ENCODE measurements at regions not wholly inside any gene's neighbourhood (a gene's known extent, or its start where the extent isn't known, plus 50 kb on each side); places are given as distances from the start of the nearest gene placed in this dataset.
A peak's percentile ranks its signal among the peaks of the same experiment; 100 is the strongest.

GRCh38 chr14:53523226-53523625 is 370.1 kb upstream of the DDHD1 start:
- H3K36me3 ChIP-seq (ENCODE audit: control insufficient read depth in 5 of 5, insufficient read depth in 5 of 5, low read length in 5 of 5), result no peaks in the 10 kb centered on the region
- no peaks in the 10 kb centered on the region for H3K9me3 ChIP-seq (ENCODE audit: control insufficient read depth in 5 of 5, low read length in 5 of 5)
- no peak overlapping the region for H3K9ac ChIP-seq (ENCODE audit: low read length in 5 of 5)
- H3K4me3 ChIP-seq (ENCODE audit: low read depth in 1 of 5, low read length in 5 of 5), result no peak overlapping the region
- no peak overlapping the region for H3K27ac ChIP-seq (ENCODE audit: low read depth, low read length)
- peaks cover 0 to 10% (median 5%) of the 10 kb centered on the region in 5 donors for H3K4me1 ChIP-seq (ENCODE audit: control insufficient read depth in 5 of 5, insufficient read depth in 5 of 5, low read length in 5 of 5)
- no peaks in the 10 kb centered on the region for H3K27me3 ChIP-seq (ENCODE audit: control insufficient read depth in 5 of 5, insufficient read depth in 4 of 5, low read length in 5 of 5)

- H3K4me3 ChIP-seq (ENCODE audit: low read depth in 1 of 5, low read length in 5 of 5), result no peak overlapping the region
- no peaks in the 10 kb centered on the region for H3K36me3 ChIP-seq (ENCODE audit: control insufficient read depth in 5 of 5, insufficient read depth in 5 of 5, low read length in 5 of 5)
- H3K9me3 ChIP-seq (ENCODE audit: control insufficient read depth in 5 of 5, low read length in 5 of 5), result no peaks in the 10 kb centered on the region
- no peak overlapping the region for H3K27ac ChIP-seq (ENCODE audit: low read depth, low read length)
- peaks cover 0 to 13% (median 2%) of the 10 kb centered on the region in 5 donors for H3K4me1 ChIP-seq (ENCODE audit: control insufficient read depth in 5 of 5, insufficient read depth in 5 of 5, low read length in 5 of 5)
- no peak overlapping the region for H3K9ac ChIP-seq (ENCODE audit: low read length in 5 of 5)
- H3K27me3 ChIP-seq (ENCODE audit: control insufficient read depth in 5 of 5, insufficient read depth in 4 of 5, low read length in 5 of 5), result no peaks in the 10 kb centered on the region
Observed at GRCh38 chr14:53520078-53520928, 367.2 kb upstream of the DDHD1 start.

DNA sequence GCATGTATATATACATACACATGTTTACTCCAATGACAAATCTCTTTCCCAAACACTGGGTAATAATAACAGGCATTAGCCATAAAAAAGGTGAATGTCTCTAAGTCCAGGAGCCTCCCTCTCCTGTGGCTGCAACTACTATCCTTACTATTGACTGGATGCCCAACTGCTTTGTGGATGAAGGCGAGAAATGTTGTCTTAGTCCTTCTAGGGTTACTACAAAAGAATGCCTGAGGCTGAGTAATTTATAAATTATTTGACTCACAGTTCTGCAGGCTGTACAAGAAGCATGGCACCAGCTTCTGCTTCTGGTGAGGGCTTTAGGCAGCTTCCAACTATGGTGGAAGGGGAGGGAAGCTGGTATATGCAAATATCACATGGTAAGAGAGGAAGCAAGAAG is 366.0 kb upstream of the DDHD1 start:
- H3K9ac ChIP-seq (ENCODE audit: low read length in 5 of 5), result no peak overlapping the region
- H3K27ac ChIP-seq (ENCODE audit: low read depth, low read length), result no peak overlapping the region
- no peaks in the 10 kb centered on the region for H3K36me3 ChIP-seq (ENCODE audit: control insufficient read depth in 5 of 5, insufficient read depth in 5 of 5, low read length in 5 of 5)
- no peaks in the 10 kb centered on the region for H3K27me3 ChIP-seq (ENCODE audit: control insufficient read depth in 5 of 5, insufficient read depth in 4 of 5, low read length in 5 of 5)
- H3K4me3 ChIP-seq (ENCODE audit: low read depth in 1 of 5, low read length in 5 of 5), result no peak overlapping the region
- H3K9me3 ChIP-seq (ENCODE audit: control insufficient read depth in 5 of 5, low read length in 5 of 5), result no peaks in the 10 kb centered on the region
- peaks cover 0 to 12% (median 0%) of the 10 kb centered on the region in 5 donors for H3K4me1 ChIP-seq (ENCODE audit: control insufficient read depth in 5 of 5, insufficient read depth in 5 of 5, low read length in 5 of 5)

DNA sequence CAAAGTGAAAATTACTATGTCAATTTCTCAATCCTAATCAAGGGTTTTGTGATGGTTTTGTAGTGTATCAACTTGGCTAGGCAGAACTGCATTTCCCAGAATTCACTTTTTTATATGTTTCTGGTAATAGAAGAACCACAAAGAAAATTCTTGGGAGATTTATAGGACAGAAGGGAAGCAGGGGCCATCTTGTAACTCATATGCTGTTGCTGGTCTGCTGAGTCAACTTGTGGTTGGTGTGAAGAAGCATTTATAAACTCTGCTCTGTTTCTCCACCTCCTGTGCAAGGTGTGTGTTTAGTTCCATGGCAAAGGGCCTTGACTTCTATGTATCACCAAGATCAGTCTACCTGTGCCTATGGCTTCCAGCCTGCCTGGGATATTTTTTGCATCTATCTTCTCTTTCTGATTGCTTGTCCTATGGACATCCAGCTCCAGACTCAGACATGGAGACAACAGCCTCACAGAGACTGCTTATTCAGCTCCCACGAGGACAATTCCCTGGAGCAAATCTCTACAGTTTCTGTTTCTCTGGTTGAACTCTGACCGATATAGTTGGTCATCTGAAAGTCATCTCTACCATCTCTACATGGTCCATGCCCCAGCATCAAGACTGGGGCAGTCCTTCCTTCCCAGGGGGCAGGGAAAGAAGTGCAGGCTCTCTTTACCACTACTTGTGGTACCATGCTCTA is 364.3 kb upstream of the DDHD1 start:
- H3K4me1 ChIP-seq (ENCODE audit: control insufficient read depth in 5 of 5, insufficient read depth in 5 of 5, low read length in 5 of 5), result peaks cover 0 to 6% (median 0%) of the 10 kb centered on the region in 5 donors
- no peak overlapping the region for H3K4me3 ChIP-seq (ENCODE audit: low read depth in 1 of 5, low read length in 5 of 5)
- no peaks in the 10 kb centered on the region for H3K27me3 ChIP-seq (ENCODE audit: control insufficient read depth in 5 of 5, insufficient read depth in 4 of 5, low read length in 5 of 5)
- H3K27ac ChIP-seq (ENCODE audit: low read depth, low read length), result no peak overlapping the region
- no peaks in the 10 kb centered on the region for H3K9me3 ChIP-seq (ENCODE audit: control insufficient read depth in 5 of 5, low read length in 5 of 5)
- H3K9ac ChIP-seq (ENCODE audit: low read length in 5 of 5), result no peak overlapping the region
- H3K36me3 ChIP-seq (ENCODE audit: control insufficient read depth in 5 of 5, insufficient read depth in 5 of 5, low read length in 5 of 5), result no peaks in the 10 kb centered on the region

- Histone ChIP-seq H3K4me1 (ENCODE audit: control insufficient read depth in 5 of 5, insufficient read depth in 5 of 5, low read length in 5 of 5) (peaks cover 0 to 6% (median 0%) of the 10 kb centered on the region in 5 donors), H3K27me3 (ENCODE audit: control insufficient read depth in 5 of 5, insufficient read depth in 4 of 5, low read length in 5 of 5) (no peaks in the 10 kb centered on the region), H3K36me3 (ENCODE audit: control insufficient read depth in 5 of 5, insufficient read depth in 5 of 5, low read length in 5 of 5) (no peaks in the 10 kb centered on the region), H3K9me3 (ENCODE audit: control insufficient read depth in 5 of 5, low read length in 5 of 5) (no peaks in the 10 kb centered on the region), H3K27ac (ENCODE audit: low read depth, low read length) (no peak overlapping the region), H3K4me3 (ENCODE audit: low read depth in 1 of 5, low read length in 5 of 5) (no peak overlapping the region), H3K9ac (ENCODE audit: low read length in 5 of 5) (no peak overlapping the region)
Observed at GRCh38 chr14:53516261-53516774, 363.2 kb upstream of the DDHD1 start.

GRCh38 chr14:53515276-53515675 is 362.2 kb upstream of the DDHD1 start:
- no peak overlapping the region for H3K4me3 ChIP-seq (ENCODE audit: low read depth in 1 of 5, low read length in 5 of 5)
- peaks cover 0 to 6% (median 0%) of the 10 kb centered on the region in 5 donors for H3K4me1 ChIP-seq (ENCODE audit: control insufficient read depth in 5 of 5, insufficient read depth in 5 of 5, low read length in 5 of 5)
- H3K27ac ChIP-seq (ENCODE audit: low read depth, low read length), result no peak overlapping the region
- no peaks in the 10 kb centered on the region for H3K36me3 ChIP-seq (ENCODE audit: control insufficient read depth in 5 of 5, insufficient read depth in 5 of 5, low read length in 5 of 5)
- no peak overlapping the region for H3K9ac ChIP-seq (ENCODE audit: low read length in 5 of 5)
- no peaks in the 10 kb centered on the region for H3K9me3 ChIP-seq (ENCODE audit: control insufficient read depth in 5 of 5, low read length in 5 of 5)
- H3K27me3 ChIP-seq (ENCODE audit: control insufficient read depth in 5 of 5, insufficient read depth in 4 of 5, low read length in 5 of 5), result no peaks in the 10 kb centered on the region

DNA sequence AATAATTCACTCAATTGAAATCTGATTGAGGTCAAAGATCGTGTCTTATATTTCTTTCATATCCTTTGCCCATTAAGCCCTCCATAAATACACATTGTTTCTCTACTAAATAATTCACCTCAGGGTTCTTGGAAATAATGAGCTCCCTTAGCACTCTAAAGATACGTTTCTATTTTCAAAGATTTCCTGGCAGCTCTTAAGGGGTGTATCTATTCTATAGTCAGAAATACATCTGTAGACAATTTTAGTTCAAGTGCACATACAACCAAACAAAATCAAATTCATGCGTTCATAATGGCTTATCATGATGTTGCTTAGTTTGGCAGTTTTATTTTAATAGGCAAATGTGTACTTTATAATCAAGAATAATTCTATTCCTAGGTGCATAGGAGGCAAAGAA is 361.1 kb upstream of the DDHD1 start:
- H3K27me3 ChIP-seq (ENCODE audit: control insufficient read depth in 5 of 5, insufficient read depth in 4 of 5, low read length in 5 of 5), result no peaks in the 10 kb centered on the region
- no peak overlapping the region for H3K4me3 ChIP-seq (ENCODE audit: low read depth in 1 of 5, low read length in 5 of 5)
- H3K36me3 ChIP-seq (ENCODE audit: control insufficient read depth in 5 of 5, insufficient read depth in 5 of 5, low read length in 5 of 5), result no peaks in the 10 kb centered on the region
- peaks cover 0 to 16% (median 0%) of the 10 kb centered on the region in 5 donors for H3K4me1 ChIP-seq (ENCODE audit: control insufficient read depth in 5 of 5, insufficient read depth in 5 of 5, low read length in 5 of 5)
- no peak overlapping the region for H3K9ac ChIP-seq (ENCODE audit: low read length in 5 of 5)
- H3K9me3 ChIP-seq (ENCODE audit: control insufficient read depth in 5 of 5, low read length in 5 of 5), result no peaks in the 10 kb centered on the region
- no peak overlapping the region for H3K27ac ChIP-seq (ENCODE audit: low read depth, low read length)

GRCh38 chr14:53510281-53510912 is 357.3 kb upstream of the DDHD1 start:
- Histone ChIP-seq H3K27ac (ENCODE audit: low read depth, low read length) (no peak overlapping the region), H3K9ac (ENCODE audit: low read length in 5 of 5) (no peak overlapping the region), H3K4me1 (ENCODE audit: control insufficient read depth in 5 of 5, insufficient read depth in 5 of 5, low read length in 5 of 5) (peaks cover 0 to 14% (median 0%) of the 10 kb centered on the region in 5 donors), H3K36me3 (ENCODE audit: control insufficient read depth in 5 of 5, insufficient read depth in 5 of 5, low read length in 5 of 5) (no peaks in the 10 kb centered on the region), H3K4me3 (ENCODE audit: low read depth in 1 of 5, low read length in 5 of 5) (no peak overlapping the region), H3K9me3 (ENCODE audit: control insufficient read depth in 5 of 5, low read length in 5 of 5) (peaks cover 0 to under 1% (median 0%) of the 10 kb centered on the region in 5 donors), H3K27me3 (ENCODE audit: control insufficient read depth in 5 of 5, insufficient read depth in 4 of 5, low read length in 5 of 5) (no peaks in the 10 kb centered on the region)

DNA sequence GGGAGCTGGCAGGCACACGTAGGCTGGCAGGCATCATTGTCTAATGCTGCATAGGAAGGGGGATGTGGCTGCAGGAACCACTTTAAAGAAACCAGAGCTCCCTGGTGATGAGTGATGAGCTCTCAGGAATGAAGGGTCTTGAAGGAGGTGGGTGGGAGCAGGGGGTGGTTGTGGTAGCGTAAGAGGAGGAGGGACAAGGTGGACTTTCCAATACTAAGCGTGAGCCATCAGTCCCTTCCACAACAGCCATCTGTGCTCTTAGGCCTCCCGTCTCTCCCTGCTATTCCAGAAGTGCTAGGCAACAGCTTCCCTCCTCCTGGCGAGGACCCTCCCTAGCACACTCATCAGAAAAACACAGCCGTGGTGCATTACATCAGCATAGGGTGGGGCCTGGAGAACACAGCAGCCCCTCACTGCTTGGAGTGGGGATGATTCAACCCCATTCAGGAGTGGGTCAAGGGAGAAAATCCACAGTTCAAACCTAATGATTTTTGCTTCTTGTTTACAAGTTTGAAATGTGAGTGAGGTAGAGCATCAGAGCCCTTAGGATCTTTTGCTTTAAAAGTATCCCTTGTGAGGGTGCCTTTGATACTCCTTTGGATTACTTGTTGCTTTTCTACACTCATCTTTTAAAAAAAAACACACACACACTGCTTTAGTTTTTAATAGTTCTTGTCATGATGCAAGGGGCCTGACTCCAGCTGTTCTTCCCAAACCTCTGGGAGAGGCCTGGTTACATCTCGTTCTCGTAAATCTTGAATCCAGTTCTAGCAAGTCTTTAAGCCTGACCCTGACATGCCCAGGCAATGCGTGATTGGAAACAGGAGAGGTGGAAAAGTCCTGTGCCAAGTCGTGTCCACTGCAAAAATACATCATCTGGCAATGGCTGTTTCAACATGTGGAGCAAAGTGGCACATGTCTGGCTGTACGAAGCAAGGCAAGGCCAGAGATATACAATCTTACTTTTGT is 356.4 kb upstream of the DDHD1 start:
- H3K27ac ChIP-seq (ENCODE audit: low read depth, low read length), result peak overlapping the region; percentile 27
- no peak overlapping the region for H3K9ac ChIP-seq (ENCODE audit: low read length in 5 of 5)
- H3K4me3 ChIP-seq (ENCODE audit: low read depth in 1 of 5, low read length in 5 of 5), result peak overlapping the region in 1 of 5 donors; percentile 19

More for the DNA sequence above, 356.4 kb upstream of the DDHD1 start:
- H3K4me1 ChIP-seq (ENCODE audit: control insufficient read depth in 5 of 5, insufficient read depth in 5 of 5, low read length in 5 of 5), result peaks cover 0 to 14% (median 0%) of the 10 kb centered on the region in 5 donors
- no peaks in the 10 kb centered on the region for H3K36me3 ChIP-seq (ENCODE audit: control insufficient read depth in 5 of 5, insufficient read depth in 5 of 5, low read length in 5 of 5)
- H3K9me3 ChIP-seq (ENCODE audit: control insufficient read depth in 5 of 5, low read length in 5 of 5), result peaks cover 0 to 8% (median 0%) of the 10 kb centered on the region in 5 donors
- H3K27me3 ChIP-seq (ENCODE audit: control insufficient read depth in 5 of 5, insufficient read depth in 4 of 5, low read length in 5 of 5), result no peaks in the 10 kb centered on the region

Measured in subcutaneous abdominal adipose tissue (tissue), 5 donors.